D721Med (cell line): ENCODE measurements at regions not wholly inside any gene's neighbourhood (a gene's known extent, or its start where the extent isn't known, plus 50 kb on each side); places are given as distances from the start of the nearest gene placed in this dataset.

Source experiments
- DNase-seq: peaks from one replicate; pipeline ENCODE4 v3.0.0; 2011; ENCODE audit warnings: low spot score; ENCODE audit not compliant: insufficient read length
- FAIRE-seq: peaks from 2 replicates; lab custom pipeline; 2011; peaks lifted over from hg19 to GRCh38; lab: Jason Lieb, UNC
- CTCF ChIP-seq: IDR thresholded peaks from 2 replicates; pipeline ENCODE4 v1.5.1; 2012; ENCODE audit warnings: mild to moderate bottlenecking, control low read depth; ENCODE audit not compliant: insufficient read depth; ENCODE audit errors: missing control alignments

GRCh38 chr10:29026065-29026797 is 262.6 kb upstream of the LYZL1 start:
- FAIRE-seq (no peak), DNase-seq (no peak)
- no peak for TF ChIP-seq CTCF

- FAIRE-seq = no peak
- no peak for DNase-seq
- no peak for TF ChIP-seq CTCF
Measured at GRCh38 chr10:29026802-29027580, 261.9 kb upstream of the LYZL1 start.

GRCh38 chr10:29028486-29028885 is 260.4 kb upstream of the LYZL1 start:
- FAIRE-seq = no peak

GRCh38 chr10:29030900-29031299 is 258.0 kb upstream of the LYZL1 start:
- TF ChIP-seq CTCF = no peak
- FAIRE-seq (no peak), DNase-seq (no peak)

More at GRCh38 chr10:29028486-29028885, 260.4 kb upstream of the LYZL1 start:
- no peak for TF ChIP-seq CTCF
- no peak for DNase-seq

GRCh38 chr10:29032169-29032568 is 256.7 kb upstream of the LYZL1 start:
- no peak for TF ChIP-seq CTCF
- FAIRE-seq (no peak), DNase-seq (no peak)

GRCh38 chr10:29033311-29033940 is 255.4 kb upstream of the LYZL1 start:
- TF ChIP-seq CTCF = no peak
- FAIRE-seq (no peak), DNase-seq (no peak)
